Right lobe of liver (tissue), 4 donors: ENCODE measurements at regions not wholly inside any gene's neighbourhood (a gene's known extent, or its start where the extent isn't known, plus 50 kb on each side); places are given as distances from the start of the nearest gene placed in this dataset.

ENCODE experiments used
- POLR2A ChIP-seq: fragments of 450-650 bp; IDR thresholded peaks from one replicate; pipeline ENCODE4 v1.6.1; 2017; ENCODE audit warnings: antibody characterized with exemption, mild to moderate bottlenecking
- TF ChIP-seq, protein P1 (sequence below), 4 donors: fragments of 200-600 bp in 3 of 4; fragments of 450-650 bp in 1 of 4; IDR thresholded peaks; one replicate each; pipeline versions ENCODE4 v1.5.1 to v1.8.0; 2016 to 2022; ENCODE audit warnings: antibody characterized with exemption in 4 of 4, mild to moderate bottlenecking in 2 of 4
- donor health status: DM: no; HTN: no; CAD: no.
- donor health status: DM: no; HTN: no; CAD: no.
- donor health status: DM: no; HTN: yes; CAD: no.

- TF ChIP-seq, protein P1, sequence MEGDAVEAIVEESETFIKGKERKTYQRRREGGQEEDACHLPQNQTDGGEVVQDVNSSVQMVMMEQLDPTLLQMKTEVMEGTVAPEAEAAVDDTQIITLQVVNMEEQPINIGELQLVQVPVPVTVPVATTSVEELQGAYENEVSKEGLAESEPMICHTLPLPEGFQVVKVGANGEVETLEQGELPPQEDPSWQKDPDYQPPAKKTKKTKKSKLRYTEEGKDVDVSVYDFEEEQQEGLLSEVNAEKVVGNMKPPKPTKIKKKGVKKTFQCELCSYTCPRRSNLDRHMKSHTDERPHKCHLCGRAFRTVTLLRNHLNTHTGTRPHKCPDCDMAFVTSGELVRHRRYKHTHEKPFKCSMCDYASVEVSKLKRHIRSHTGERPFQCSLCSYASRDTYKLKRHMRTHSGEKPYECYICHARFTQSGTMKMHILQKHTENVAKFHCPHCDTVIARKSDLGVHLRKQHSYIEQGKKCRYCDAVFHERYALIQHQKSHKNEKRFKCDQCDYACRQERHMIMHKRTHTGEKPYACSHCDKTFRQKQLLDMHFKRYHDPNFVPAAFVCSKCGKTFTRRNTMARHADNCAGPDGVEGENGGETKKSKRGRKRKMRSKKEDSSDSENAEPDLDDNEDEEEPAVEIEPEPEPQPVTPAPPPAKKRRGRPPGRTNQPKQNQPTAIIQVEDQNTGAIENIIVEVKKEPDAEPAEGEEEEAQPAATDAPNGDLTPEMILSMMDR (IDR thresholded peaks at IDR 0.05): no peak
- no peak for TF ChIP-seq POLR2A
Measured at GRCh38 chr4:134027931-134028330, 173.7 kb downstream of the PABPC4L start.
